ENCODE measurements at regions not wholly inside any gene's neighbourhood (a gene's known extent, or its start where the extent isn't known, plus 50 kb on each side); places are given as distances from the start of the nearest gene placed in this dataset.
A peak's percentile ranks its signal among the peaks of the same experiment; 100 is the strongest.

DNA sequence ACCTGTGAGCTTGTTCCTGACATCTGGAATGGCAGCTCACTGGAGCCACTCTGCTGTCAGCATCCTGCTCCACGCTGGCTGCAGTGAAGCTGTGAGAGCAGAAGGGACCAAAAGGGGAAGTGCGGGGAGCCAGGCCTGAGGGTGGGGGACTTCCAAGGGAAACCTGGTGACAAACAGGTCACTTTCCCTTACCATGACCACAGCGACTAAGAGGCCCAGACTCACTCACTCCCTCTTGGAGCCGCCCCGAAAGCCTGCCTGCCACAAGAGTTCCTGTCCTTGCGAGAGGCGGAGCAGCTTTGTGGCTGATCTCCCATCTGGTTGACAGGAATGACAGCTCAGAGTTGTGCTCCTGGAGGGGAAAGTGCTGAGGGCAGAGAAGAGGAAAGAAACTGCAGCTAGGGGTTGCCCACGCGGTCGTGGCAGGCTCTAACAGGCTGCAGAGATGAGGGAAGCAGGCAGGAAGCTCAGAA lies 183.8 kb upstream of the NTM start:
- no peak overlapping the region for H3K4me3 ChIP-seq (ENCODE audit: low read depth, low read length)

DNA sequence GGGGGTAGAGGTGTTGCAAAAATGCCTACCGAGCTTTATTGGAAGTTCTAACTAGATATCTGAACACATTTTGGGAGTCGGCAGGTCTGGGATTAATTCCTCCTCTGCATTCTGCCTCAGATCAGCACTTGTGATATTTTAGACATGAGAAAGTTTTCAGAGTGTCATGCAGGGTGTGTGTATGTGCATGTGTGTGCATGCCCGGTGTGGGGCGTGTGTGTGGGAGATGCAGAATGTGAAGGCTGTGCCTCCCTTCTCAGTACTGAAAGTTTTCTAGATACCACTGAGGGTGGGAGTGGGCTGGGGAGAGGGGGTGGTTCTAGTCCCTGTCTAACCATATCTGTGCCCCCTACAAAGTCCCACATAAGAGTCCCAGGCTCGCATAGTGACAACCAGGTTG lies 180.0 kb upstream of the NTM start:
- DNase-seq = no peak
- no peak overlapping the region for H3K27ac ChIP-seq
- TF ChIP-seq, protein P1, sequence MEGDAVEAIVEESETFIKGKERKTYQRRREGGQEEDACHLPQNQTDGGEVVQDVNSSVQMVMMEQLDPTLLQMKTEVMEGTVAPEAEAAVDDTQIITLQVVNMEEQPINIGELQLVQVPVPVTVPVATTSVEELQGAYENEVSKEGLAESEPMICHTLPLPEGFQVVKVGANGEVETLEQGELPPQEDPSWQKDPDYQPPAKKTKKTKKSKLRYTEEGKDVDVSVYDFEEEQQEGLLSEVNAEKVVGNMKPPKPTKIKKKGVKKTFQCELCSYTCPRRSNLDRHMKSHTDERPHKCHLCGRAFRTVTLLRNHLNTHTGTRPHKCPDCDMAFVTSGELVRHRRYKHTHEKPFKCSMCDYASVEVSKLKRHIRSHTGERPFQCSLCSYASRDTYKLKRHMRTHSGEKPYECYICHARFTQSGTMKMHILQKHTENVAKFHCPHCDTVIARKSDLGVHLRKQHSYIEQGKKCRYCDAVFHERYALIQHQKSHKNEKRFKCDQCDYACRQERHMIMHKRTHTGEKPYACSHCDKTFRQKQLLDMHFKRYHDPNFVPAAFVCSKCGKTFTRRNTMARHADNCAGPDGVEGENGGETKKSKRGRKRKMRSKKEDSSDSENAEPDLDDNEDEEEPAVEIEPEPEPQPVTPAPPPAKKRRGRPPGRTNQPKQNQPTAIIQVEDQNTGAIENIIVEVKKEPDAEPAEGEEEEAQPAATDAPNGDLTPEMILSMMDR (IDR thresholded peaks at IDR 0.05; ENCODE audit: low read depth, low read length) = no peak
- H3K36me3 ChIP-seq = no peaks in the 10 kb centered on the region
- no peaks in the 10 kb centered on the region for H3K27me3 ChIP-seq (ENCODE audit: insufficient read depth, low read depth, severe bottlenecking)
- no peaks in the 10 kb centered on the region for H3K9me3 ChIP-seq (ENCODE audit: severe bottlenecking)
- H3K4me3 ChIP-seq (ENCODE audit: low read depth, low read length) = no peak overlapping the region

More for the DNA sequence above, 183.8 kb upstream of the NTM start:
- DNase-seq = peak; percentile 70
- Histone ChIP-seq H3K36me3 (no peaks in the 10 kb centered on the region), H3K27ac (no peak overlapping the region), H3K27me3 (ENCODE audit: insufficient read depth, low read depth, severe bottlenecking) (no peaks in the 10 kb centered on the region), H3K9me3 (ENCODE audit: severe bottlenecking) (no peaks in the 10 kb centered on the region)
- TF ChIP-seq, protein P1 (IDR thresholded peaks at IDR 0.05; ENCODE audit: low read depth, low read length) = 0 out of 2 replicates have a peak, but pooled peaks have one; percentile 5

DNA sequence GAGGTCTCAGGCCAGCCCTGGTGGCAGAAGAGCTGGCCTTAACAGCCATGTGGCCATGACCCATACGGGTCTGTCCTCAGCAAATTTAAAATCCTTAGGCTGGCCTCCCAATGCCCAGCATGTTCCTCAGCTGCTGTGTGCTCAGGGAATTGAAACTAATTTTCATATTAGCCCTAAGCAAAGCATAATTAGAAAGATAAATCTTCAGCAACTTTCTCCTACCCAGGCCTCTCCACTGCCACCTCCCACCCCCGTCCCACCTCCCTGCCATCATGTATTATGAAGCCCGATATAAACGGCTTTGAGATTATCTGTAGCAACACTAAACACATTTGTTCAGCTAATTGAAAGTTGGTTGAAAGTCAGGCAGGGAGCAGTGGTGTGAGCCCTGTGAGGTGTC lies 178.8 kb upstream of the NTM start:
- H3K27ac ChIP-seq = no peak overlapping the region
- no peaks in the 10 kb centered on the region for H3K27me3 ChIP-seq (ENCODE audit: insufficient read depth, low read depth, severe bottlenecking)
- no peaks in the 10 kb centered on the region for H3K9me3 ChIP-seq (ENCODE audit: severe bottlenecking)
- no peak for DNase-seq
- no peaks in the 10 kb centered on the region for H3K36me3 ChIP-seq
- no peak overlapping the region for H3K4me3 ChIP-seq (ENCODE audit: low read depth, low read length)
- TF ChIP-seq, protein P1 (IDR thresholded peaks at IDR 0.05; ENCODE audit: low read depth, low read length) = no peak

- H3K27ac ChIP-seq = no peak overlapping the region
- H3K4me3 ChIP-seq (ENCODE audit: low read depth, low read length) = no peak overlapping the region
- H3K36me3 ChIP-seq = no peaks in the 10 kb centered on the region
- no peak for DNase-seq
- TF ChIP-seq, protein P1 (IDR thresholded peaks at IDR 0.05; ENCODE audit: low read depth, low read length) = no peak
- H3K27me3 ChIP-seq (ENCODE audit: insufficient read depth, low read depth, severe bottlenecking) = no peaks in the 10 kb centered on the region
- no peaks in the 10 kb centered on the region for H3K9me3 ChIP-seq (ENCODE audit: severe bottlenecking)
Measured at GRCh38 chr11:131192628-131193027, 177.8 kb upstream of the NTM start.

DNA sequence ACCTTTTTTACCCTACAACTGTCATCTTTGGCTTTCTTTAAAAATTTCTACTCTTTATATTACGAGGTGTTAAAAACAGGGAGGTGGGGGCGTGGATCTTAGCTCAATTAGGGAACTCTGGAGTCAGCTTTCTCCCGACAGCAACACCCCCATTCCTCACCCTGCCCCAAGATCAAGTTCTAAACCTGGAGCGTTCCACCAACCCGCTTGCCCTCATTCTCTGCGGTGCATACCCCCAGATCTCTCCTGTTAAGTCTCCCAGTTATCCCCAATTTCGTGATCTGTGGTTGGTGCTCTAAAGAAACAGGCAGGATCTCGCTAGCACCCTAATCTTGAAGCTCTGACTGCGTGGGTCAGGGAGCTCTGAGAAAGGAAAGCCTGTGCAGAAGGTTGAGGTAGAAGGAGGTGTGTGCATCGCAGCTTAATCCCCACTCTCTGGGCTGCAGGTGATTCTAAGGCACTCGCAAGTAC lies 177.3 kb upstream of the NTM start:
- no peaks in the 10 kb centered on the region for H3K27me3 ChIP-seq (ENCODE audit: insufficient read depth, low read depth, severe bottlenecking)
- H3K36me3 ChIP-seq = no peaks in the 10 kb centered on the region
- no peak overlapping the region for H3K4me3 ChIP-seq (ENCODE audit: low read depth, low read length)
- no peaks in the 10 kb centered on the region for H3K9me3 ChIP-seq (ENCODE audit: severe bottlenecking)
- no peak for DNase-seq
- TF ChIP-seq, protein P1 (IDR thresholded peaks at IDR 0.05; ENCODE audit: low read depth, low read length) = no peak
- H3K27ac ChIP-seq = no peak overlapping the region

DNA sequence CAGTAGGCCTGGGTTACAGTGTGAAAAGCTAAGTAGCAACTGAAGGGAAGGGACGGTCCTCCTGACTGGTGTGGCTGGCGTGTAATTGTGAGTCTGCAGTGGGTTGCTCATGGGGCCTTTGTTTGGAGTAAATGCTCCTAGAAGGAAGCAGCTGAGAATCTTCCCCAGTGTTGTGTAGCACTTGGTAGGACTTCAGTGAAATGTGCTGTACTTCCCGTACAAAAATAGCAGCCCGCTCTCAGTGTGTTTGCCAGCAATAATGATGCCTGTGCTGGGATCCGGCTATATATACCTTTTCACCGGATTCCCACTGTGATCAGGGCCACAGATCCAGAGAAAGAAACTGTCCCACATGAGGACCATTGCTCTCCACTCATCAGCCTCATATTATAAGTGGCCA lies 175.7 kb upstream of the NTM start:
- H3K4me3 ChIP-seq (ENCODE audit: low read depth, low read length) = no peak overlapping the region
- H3K9me3 ChIP-seq (ENCODE audit: severe bottlenecking) = no peaks in the 10 kb centered on the region
- H3K27ac ChIP-seq = no peak overlapping the region
- H3K36me3 ChIP-seq = no peaks in the 10 kb centered on the region
- no peaks in the 10 kb centered on the region for H3K27me3 ChIP-seq (ENCODE audit: insufficient read depth, low read depth, severe bottlenecking)
- TF ChIP-seq, protein P1 (IDR thresholded peaks at IDR 0.05; ENCODE audit: low read depth, low read length) = no peak
- DNase-seq = no peak

All from WERI-Rb-1 (cell line).